CD14-positive monocyte (primary cell): ENCODE measurements at regions not wholly inside any gene's neighbourhood (a gene's known extent, or its start where the extent isn't known, plus 50 kb on each side); places are given as distances from the start of the nearest gene placed in this dataset.

Source experiments
- DNase-seq, 3 donors: peaks; one replicate each; pipeline ENCODE4 v3.0.0-alpha.2; 2011 to 2022
- H2AFZ ChIP-seq: 2 replicates; pipeline ENCODE4 v1.6.0; 2012; ENCODE audit warnings: mild to moderate bottlenecking, low read depth, low read length, inconsistent platforms; ENCODE audit not compliant: insufficient read depth, poor library complexity, severe bottlenecking
- H3K27ac ChIP-seq, 2 donors: 1 replicate in 1 of 2; 2 replicates in 1 of 2; pipeline ENCODE4 v1.5.1; 2012 to 2013; ENCODE audit warnings: low read length in 2 of 2, control low read depth in 1 of 2, inconsistent platforms in 1 of 2, low read depth in 1 of 2, mild to moderate bottlenecking in 1 of 2
- H3K27me3 ChIP-seq, 2 donors: one replicate each; pipeline versions ENCODE4 v1.6.0 to v1.6.1; 2011 to 2013; ENCODE audit warnings: low read length in 2 of 2; ENCODE audit not compliant: control insufficient read depth in 2 of 2, insufficient read depth in 2 of 2
- H3K36me3 ChIP-seq, 2 donors: replicated peaks in 1 of 2; 1 replicate in 1 of 2; 2 replicates in 1 of 2; pipeline versions ENCODE4 v1.5.1 to v1.6.1; 2012 to 2013; ENCODE audit warnings: low read length in 2 of 2, control low read depth in 1 of 2, inconsistent platforms in 1 of 2, mild to moderate bottlenecking in 1 of 2; ENCODE audit not compliant: insufficient read depth in 2 of 2, control insufficient read depth in 1 of 2
- H3K4me1 ChIP-seq, 2 donors: 1 replicate in 1 of 2; 2 replicates in 1 of 2; pipeline versions ENCODE4 v1.5.1 to v1.6.1; 2012 to 2013; ENCODE audit warnings: low read length in 2 of 2, control low read depth in 1 of 2, inconsistent platforms in 1 of 2, mild to moderate bottlenecking in 1 of 2, moderate library complexity in 1 of 2; ENCODE audit not compliant: insufficient read depth in 2 of 2, control insufficient read depth in 1 of 2
- H3K4me2 ChIP-seq: replicated peaks from 2 replicates; pipeline ENCODE3; 2012; ENCODE audit warnings: low read length, moderate library complexity, mild to moderate bottlenecking; ENCODE audit not compliant: poor library complexity, severe bottlenecking; ENCODE audit errors: extremely low read depth
- H3K4me3 ChIP-seq, 3 experiments: fragments of 200-600 bp in 1 of 3; sonication (generic) in 1 of 3; replicated peaks in 1 of 3; 1 replicate in 2 of 3; 2 replicates in 1 of 3; pipeline ENCODE4 v1.5.1; 2011 to 2013; ENCODE audit warnings: low read length in 3 of 3, mild to moderate bottlenecking in 3 of 3, control low read depth in 2 of 3, low read depth in 2 of 3, inconsistent platforms in 1 of 3, moderate library complexity in 1 of 3
- H3K79me2 ChIP-seq: 2 replicates; pipeline ENCODE4 v1.6.0; 2012; ENCODE audit warnings: mild to moderate bottlenecking, control low read depth, inconsistent platforms, low read length, moderate library complexity; ENCODE audit not compliant: insufficient read depth
- H3K9ac ChIP-seq: 2 replicates; pipeline ENCODE4 v1.6.0; 2017; ENCODE audit warnings: low read length, mild to moderate bottlenecking; ENCODE audit not compliant: insufficient read depth, poor library complexity, severe bottlenecking
- H3K9me3 ChIP-seq, 2 donors: replicated peaks in 1 of 2; 1 replicate in 1 of 2; 2 replicates in 1 of 2; pipeline versions ENCODE4 v1.5.1 to v1.6.1; 2012 to 2013; ENCODE audit warnings: low read length in 2 of 2, control low read depth in 1 of 2; ENCODE audit not compliant: control insufficient read depth in 1 of 2, insufficient read depth in 1 of 2
- H4K20me1 ChIP-seq: 2 replicates; pipeline ENCODE4 v1.6.0; 2012; ENCODE audit warnings: mild to moderate bottlenecking, low read length, control low read depth, moderate library complexity; ENCODE audit not compliant: insufficient read depth
- H3K27ac Mint-ChIP-seq, 7 donors: one replicate each; pipeline ENCODE4 v1.8.0; 2020; ENCODE audit warnings: mild to moderate bottlenecking in 7 of 7, mixed read lengths in 7 of 7, moderate library complexity in 6 of 7, inconsistent platforms in 2 of 7
- H3K27me3 Mint-ChIP-seq, 3 donors: one replicate each; pipeline ENCODE4 v1.8.0; 2021 to 2022; ENCODE audit warnings: low read depth in 3 of 3, mild to moderate bottlenecking in 3 of 3, mixed read lengths in 3 of 3, moderate library complexity in 3 of 3, inconsistent platforms in 1 of 3
- H3K36me3 Mint-ChIP-seq, 2 donors: one replicate each; pipeline ENCODE4 v1.8.0; 2020; ENCODE audit warnings: mixed read lengths in 2 of 2, inconsistent platforms in 1 of 2, mild to moderate bottlenecking in 1 of 2
- H3K4me1 Mint-ChIP-seq: one replicate; pipeline ENCODE4 v1.8.0; 2020; ENCODE audit warnings: mild to moderate bottlenecking, mixed read lengths
- H3K4me3 Mint-ChIP-seq, 2 donors: one replicate each; pipeline ENCODE4 v1.8.0; 2020; ENCODE audit warnings: mild to moderate bottlenecking in 2 of 2, mixed read lengths in 2 of 2, moderate library complexity in 1 of 2
- H3K9me3 Mint-ChIP-seq, 7 donors: one replicate each; pipeline ENCODE4 v1.8.0; 2020 to 2022; ENCODE audit warnings: mixed read lengths in 7 of 7, mild to moderate bottlenecking in 6 of 7, moderate library complexity in 6 of 7, inconsistent platforms in 2 of 7
- WGBS: methylation state at CpG from one replicate; pipeline ENCODE4 v1.1.5; 2013; ENCODE audit warnings: missing lambda C conversion rate; ENCODE audit not compliant: insufficient coverage; 5-methylcytosine and 5-hydroxymethylcytosine counted together
- intact Hi-C, 2 donors: fragments of 100-400 bp; cut with micrococcal nuclease; formaldehyde crosslinking; loops; one replicate each; pipeline versions ENCODE4 v1.15.0 to v1.15.1; 2023
- TF ChIP-seq, protein P1 (sequence below): fragments of 200-600 bp; IDR thresholded peaks from one replicate; pipeline ENCODE4 v1.8.0; 2022; ENCODE audit warnings: antibody characterized with exemption, mild to moderate bottlenecking

DNA sequence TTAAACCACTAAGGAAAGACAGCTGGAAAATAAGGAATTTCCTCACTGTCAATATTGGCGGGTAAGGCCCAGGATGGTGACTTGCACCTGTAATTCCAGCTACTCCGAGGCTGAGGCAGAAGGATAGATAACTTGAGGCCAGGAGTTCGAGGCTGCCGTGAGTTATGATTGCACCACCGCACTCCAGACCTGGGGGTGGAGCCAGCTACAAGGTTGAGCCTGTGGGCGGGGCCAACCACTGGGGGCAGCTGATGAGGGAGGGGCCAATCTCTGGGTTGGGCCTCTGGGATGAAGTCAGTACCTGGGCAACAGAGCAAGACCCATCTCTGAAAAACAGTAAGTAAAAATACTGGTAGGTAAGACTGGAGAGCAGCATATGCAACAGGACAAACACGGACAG, 80.1 kb upstream of the ADO start:
- TF ChIP-seq, protein P1, sequence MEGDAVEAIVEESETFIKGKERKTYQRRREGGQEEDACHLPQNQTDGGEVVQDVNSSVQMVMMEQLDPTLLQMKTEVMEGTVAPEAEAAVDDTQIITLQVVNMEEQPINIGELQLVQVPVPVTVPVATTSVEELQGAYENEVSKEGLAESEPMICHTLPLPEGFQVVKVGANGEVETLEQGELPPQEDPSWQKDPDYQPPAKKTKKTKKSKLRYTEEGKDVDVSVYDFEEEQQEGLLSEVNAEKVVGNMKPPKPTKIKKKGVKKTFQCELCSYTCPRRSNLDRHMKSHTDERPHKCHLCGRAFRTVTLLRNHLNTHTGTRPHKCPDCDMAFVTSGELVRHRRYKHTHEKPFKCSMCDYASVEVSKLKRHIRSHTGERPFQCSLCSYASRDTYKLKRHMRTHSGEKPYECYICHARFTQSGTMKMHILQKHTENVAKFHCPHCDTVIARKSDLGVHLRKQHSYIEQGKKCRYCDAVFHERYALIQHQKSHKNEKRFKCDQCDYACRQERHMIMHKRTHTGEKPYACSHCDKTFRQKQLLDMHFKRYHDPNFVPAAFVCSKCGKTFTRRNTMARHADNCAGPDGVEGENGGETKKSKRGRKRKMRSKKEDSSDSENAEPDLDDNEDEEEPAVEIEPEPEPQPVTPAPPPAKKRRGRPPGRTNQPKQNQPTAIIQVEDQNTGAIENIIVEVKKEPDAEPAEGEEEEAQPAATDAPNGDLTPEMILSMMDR, result no peak
- Histone ChIP-seq H3K9ac (no peak overlapping the region), H3K27ac (no peak overlapping the region), H3K4me1 (peaks cover 14% of the 10 kb centered on the region in 2 donors), H3K9me3 (no peaks in the 10 kb centered on the region), H3K4me3 (no peak overlapping the region), H2AFZ (no peak overlapping the region), H4K20me1 (no peaks in the 10 kb centered on the region), H3K27me3 (peaks cover 0 to 5% of the 10 kb centered on the region in 2 donors), H3K79me2 (no peaks in the 10 kb centered on the region), H3K36me3 (no peaks in the 10 kb centered on the region), H3K4me2 (no peak overlapping the region)
- no peaks in the 10 kb centered on the region for H3K36me3 Mint-ChIP-seq
- H3K9me3 Mint-ChIP-seq, result no peaks in the 10 kb centered on the region
- WGBS, result 83% methylated on average over 7 of the region's 7 CpGs
- H3K27ac Mint-ChIP-seq, result no peak overlapping the region
- H3K4me3 Mint-ChIP-seq, result peak overlapping the region in 1 of 2 donors; percentile 43
- H3K27me3 Mint-ChIP-seq, result peaks cover 0 to 4% (median 4%) of the 10 kb centered on the region in 3 donors
- intact Hi-C loops, result no loop called here
- peaks cover 12% of the 10 kb centered on the region for H3K4me1 Mint-ChIP-seq
- no peak for DNase-seq

DNA sequence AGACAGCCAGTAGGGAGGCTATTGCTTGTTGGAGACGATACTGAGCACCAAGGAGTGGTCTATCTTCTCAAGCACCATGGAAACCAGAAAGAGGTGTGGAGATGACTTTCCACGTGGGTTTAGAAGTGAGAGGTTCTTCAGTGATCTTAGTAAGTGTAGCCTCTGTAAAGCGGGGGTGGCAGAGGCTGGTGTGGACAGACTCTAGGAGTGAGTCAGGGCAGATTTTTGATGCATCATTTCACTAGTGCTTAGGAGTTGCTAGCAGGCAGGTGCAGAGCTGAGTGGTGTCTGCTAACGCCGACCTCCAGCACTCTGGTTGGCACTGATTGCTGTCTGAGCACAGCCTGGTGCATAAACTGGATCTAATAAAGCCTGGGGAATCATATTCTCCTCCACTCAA, 78.4 kb upstream of the ADO start:
- Mint-ChIP-seq H3K9me3 (no peaks in the 10 kb centered on the region), H3K4me1 (peaks cover 12% of the 10 kb centered on the region), H3K27me3 (peaks cover 3 to 7% (median 7%) of the 10 kb centered on the region in 3 donors), H3K4me3 (no peak overlapping the region), H3K36me3 (no peaks in the 10 kb centered on the region), H3K27ac (peak overlapping the region in 1 of 7 donors; percentile 79)
- H3K79me2 ChIP-seq, result no peaks in the 10 kb centered on the region
- H3K4me3 ChIP-seq, result no peak overlapping the region
- no peak overlapping the region for H3K27ac ChIP-seq
- DNase-seq, result no peak
- peaks cover 0 to 2% of the 10 kb centered on the region in 2 donors for H3K27me3 ChIP-seq
- intact Hi-C loops, result loop anchor here in 1 of 2 donors (5.0 kb wide), 1 partner anchor 34 kb away; no protein-coding TSS in a partner anchor
- TF ChIP-seq, protein P1, result no peak
- H3K4me2 ChIP-seq, result no peak overlapping the region
- no peak overlapping the region for H2AFZ ChIP-seq
- WGBS, result 93% methylated on average over 5 of the region's 5 CpGs
- no peaks in the 10 kb centered on the region for H3K9me3 ChIP-seq
- no peaks in the 10 kb centered on the region for H4K20me1 ChIP-seq
- no peak overlapping the region for H3K9ac ChIP-seq
- no peaks in the 10 kb centered on the region for H3K36me3 ChIP-seq
- H3K4me1 ChIP-seq, result peaks cover 14% of the 10 kb centered on the region in 2 donors
